HG02970 (cell line): ENCODE measurements at regions not wholly inside any gene's neighbourhood (a gene's known extent, or its start where the extent isn't known, plus 50 kb on each side); places are given as distances from the start of the nearest gene placed in this dataset.
"Not testable (repeated sequence)": the region's sequence is repeated elsewhere in the genome, so short reads cannot be mapped to it uniquely, and the experiment has no call there.

Experiments used
- ATAC-seq: cut with Tn5 transposase; IDR thresholded peaks from one replicate; pipeline ENCODE4 v1.9.1; 2021; ENCODE audit warnings: mild to moderate bottlenecking, moderate library complexity, moderate number of reproducible peaks; ENCODE audit not compliant: unreplicated experiment, low FRiP score

DNA sequence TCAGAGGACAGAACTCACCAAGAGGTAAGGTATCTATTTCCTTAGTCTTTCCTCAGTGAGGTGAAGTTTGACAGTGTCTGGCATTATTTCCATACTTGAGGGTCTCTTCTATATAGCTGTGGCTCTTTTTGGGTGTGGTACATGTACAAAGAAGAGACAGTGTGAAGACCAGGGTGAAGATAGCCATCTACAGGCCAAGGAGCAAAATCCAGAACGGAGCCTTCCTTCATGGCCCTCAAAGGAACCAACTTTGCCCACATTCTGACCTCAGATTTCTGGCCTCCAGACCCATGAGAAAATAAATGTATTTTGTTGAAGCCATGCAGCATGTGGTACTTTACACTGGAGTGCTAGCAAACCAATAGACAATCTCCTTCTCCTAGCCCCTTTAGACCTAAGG is 858.5 kb upstream of the B3GALT2 start:
- ATAC-seq: no peak

DNA sequence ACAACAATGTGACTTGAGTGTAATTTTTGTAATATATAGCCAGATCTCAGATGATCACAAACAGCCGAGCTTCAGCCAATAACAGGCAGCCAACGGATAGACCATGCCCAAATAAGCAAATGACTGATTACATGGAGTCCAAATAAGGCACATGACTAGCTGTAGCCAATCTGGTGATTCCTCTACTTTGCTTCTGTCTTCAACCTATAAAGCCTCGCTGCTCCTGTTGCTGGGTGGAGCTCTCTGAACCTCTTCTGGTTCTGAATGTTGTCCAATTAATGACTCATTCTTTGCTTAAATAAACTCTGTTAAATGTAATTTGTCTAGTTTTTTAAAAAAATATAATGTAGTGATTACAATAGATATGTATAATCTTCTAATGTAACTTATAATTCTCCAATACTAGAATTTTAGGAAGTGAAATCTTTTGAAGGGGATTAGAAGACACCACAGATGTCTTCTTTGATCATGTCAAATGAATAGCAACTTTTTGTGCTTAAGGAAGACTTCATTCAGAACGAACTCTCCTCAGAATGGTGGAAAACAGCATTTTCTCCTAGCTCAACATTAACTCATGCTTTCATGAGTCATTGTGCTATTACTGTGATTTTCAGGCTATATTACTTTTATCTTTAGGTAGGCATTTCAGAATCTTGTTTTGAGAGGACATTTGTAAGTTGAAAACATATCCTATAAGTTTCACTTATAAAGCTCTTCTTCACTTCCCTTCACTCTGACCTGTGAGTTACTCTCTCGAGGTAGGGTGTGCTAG is 857.8 kb upstream of the B3GALT2 start:
- ATAC-seq: no peak

DNA sequence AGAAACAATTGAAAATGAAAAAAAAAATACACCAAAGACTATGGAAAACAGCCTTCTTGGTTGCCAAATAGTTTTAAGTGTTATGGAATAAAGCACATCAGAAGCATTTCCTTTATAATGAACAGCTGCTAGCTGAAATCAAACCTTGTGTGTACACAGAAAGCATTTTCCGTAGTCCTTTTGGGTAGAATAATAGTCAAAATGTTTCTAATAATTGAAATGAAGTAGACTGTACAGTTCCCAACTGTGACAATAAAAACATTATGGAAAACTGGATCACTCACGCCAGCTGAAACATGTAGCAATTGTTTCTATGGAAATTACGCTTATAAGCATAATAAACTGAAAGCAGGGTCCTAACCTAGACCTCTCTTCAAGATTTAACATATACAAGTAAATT is 856.3 kb upstream of the B3GALT2 start:
- no peak for ATAC-seq

DNA sequence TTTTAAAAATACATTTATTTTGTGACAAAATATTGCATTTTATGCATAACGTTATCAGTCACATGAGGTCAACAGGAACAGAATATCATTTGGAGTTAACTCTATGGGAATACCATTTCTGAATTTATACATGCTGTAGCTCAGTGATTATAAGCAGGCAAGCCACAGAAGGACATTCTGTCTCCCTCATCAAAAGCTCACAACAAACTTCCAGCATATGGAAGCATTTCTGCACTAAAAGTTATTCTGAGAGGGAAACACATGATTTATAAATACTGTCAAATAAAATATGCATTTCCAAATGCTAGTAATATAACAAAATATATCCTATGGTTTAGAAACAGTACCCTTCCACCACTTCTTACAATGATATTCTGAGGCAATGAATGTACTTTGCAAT is 854.1 kb upstream of the B3GALT2 start:
- ATAC-seq: no peak

DNA sequence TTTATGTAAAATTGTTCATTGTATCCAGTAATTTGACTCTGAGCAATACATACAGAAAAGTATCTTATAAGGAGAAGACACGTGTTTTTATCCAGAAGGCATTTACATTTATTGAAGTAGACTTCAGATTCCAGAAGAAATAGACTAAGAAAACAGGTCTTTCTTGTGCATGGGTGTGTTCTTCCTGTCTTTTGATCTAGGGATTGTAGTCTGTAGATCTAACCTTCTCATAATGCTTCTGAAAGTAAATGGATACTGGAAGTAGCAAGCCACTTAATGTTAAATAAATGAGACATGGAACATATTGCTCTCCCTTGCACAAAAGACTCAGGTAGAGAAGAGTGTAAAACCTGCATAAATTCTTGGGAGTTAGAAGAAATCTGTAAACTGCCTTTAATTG is 853.2 kb upstream of the B3GALT2 start:
- ATAC-seq: no peak

DNA sequence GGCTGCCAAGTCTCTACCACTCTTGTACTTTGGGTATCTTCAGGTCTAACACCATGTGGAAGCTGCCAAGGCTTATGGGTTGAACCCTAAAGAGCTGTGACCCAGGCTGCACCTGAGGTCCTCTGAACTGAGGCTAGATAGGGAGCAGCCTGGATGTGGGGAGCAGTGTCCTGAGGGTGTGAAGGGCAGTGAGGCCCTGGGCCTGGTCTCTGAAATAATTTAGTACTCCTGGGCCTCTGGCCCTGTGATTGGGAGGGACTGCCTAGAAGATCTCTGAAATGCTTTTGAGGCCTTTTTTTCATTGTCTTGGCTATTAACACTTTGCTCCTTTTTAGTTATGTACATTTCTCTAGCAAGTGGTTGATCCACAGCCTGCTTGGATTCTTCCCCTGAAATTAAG is 847.2 kb upstream of the B3GALT2 start:
- no peak for ATAC-seq

DNA sequence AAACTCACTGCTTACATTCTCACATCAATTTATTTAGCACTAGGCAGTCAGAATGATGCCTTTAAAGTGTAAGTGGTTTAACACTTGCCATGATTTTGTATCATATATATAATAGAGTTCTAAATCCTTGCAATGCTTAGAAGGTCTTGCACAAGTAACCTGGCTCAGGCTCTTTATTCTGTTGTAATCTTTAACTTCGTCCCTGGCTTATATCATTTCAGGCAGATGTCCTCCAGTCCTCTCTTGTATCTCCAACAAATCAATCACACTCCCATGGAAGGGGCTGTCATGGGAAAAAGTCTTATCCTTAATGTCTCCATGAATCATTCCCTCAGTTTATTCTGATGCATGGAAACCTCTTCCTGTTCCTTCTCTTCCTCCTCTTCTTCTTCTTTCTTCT is 841.6 kb upstream of the B3GALT2 start:
- ATAC-seq: no peak

DNA sequence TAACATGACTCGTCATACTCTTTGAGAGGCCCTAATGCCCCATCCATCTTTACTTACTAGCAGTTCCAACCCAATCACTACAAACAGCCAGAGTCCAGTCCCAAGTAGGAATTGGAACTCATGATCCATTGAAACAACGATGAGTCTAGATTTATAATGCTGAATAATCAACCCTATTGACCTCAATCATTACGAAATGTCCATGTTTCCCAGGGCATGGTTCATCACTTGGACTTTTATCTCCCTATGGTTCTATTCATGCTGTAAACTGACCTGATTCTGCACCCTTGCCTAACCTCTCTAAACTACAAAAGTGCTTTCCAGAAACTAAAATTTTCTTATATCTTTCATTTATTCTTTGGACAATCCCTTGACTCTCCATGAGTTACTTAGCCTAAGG is 840.0 kb upstream of the B3GALT2 start:
- ATAC-seq: no peak

DNA sequence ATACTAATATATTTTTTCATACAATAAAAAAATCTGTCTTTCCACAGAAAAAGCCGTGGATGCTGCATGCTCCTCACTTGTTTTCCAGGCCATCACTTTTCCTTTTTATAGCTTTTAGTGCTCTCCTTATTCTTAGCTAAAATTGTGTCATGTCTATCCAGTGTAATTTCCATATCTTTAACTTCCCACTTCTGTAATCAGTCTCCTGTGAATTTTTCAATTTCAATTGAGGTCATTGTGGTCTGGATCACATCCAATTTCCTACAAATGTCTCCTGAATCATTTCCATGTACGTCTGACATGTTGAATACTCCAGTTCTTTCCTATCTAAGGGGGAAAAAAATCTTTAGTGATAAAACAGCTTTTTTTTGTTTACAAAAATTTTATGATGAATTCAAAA is 838.2 kb upstream of the B3GALT2 start:
- ATAC-seq: no peak

DNA sequence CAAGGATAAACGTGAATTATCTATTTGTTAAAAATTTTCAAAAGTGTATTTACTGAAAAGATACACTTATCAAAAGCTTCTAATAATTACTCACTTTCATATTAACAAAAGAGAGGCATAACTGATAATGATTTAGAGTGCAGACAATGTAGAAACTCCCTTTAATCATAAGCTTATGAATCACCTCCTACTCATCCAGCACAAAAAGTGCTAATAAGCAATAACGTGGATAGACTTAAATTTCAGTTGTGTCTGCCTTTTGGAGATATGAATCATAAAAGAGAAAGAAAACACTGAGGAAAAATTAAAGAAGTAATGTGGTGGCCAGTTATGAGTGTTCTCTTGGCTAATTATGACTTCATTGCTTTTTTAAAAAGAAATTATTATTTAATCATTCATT is 827.6 kb upstream of the B3GALT2 start:
- ATAC-seq: no peak

DNA sequence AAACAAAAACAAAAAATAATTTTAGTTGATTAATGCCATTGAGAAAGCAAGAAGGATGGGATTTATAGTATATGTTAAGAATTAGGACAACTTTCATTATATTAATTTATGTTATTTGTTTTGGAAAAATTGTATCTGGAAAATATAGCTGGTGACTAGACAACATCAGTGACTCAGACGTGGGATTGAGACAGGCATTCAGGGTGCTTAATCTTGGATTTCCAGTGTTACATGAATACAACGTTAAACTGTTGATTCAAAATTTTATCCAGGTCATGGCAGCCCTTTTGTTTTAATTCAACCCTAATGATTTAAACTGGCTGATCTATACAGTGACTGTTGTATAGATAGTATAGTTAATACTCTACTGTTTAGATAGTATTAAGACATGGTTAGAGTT is 827.1 kb upstream of the B3GALT2 start:
- ATAC-seq: no peak

DNA sequence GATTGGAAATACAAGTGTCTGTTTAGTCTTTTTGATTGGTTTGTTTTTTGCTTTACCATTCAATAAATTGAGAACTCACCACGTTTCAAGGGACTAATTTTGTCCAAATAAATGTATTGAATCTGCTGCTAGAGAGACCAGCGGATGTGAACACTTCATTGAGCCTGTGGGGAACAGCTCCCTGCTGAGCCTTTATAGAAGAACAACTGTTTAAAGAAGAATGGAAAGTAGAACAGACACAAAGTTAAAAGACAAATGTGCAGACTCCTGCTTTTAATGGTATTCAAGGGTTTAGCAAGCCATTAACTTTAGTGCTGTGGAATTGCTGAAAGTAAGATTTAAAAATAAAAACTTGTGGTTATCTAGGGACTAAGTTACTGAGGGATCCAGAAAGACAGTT is 817.7 kb upstream of the B3GALT2 start:
- no peak for ATAC-seq

DNA sequence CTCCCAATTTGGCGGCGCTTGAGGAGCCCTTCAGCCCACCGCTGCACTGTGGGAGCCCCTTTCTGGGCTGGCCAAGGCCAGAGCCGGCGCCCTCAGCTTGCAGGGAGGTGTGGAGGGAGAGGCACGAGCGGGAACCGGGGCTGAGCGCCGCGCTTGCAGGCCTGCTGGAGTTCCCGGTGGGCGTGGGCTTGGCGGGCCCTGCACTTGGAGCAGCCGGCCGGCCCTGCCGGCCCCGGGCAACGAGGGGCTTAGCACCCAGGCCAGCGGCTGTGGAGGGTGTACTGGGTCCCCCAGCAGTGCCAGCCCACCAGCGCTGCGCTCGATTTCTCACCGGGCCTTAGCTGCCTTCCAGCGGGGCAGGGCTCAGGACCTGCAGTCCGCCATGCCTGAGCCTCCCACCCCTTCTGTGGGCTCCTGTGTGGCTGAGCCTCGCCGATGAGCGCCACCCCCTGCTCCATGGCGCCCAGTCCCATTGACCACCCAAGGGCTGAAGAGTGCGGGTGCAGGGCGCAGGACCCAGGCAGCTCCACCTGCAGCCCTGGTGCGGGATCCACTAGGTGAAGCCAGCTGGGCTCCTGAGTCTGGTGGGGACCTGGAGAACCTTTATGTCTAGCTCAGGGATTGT is 815.4 kb upstream of the B3GALT2 start:
- ATAC-seq: not testable (repeated sequence)

DNA sequence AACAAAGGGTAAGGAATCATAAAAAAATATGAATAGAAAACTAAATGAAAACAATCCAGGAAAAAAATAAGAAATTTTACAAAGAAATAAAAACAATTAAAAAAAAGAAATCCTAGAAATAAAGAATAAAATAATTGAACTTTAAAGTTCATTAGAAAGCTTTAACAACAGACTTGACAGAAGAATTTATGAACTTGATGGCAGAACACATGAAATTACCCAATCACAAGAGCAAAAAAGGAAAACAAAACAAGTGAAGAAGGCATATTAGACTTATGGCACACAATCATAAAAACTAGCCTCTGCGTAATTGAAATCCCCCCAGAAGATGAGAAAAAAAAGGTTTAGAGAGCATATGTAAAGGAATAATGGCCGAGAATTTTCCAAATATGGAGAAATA is 802.5 kb upstream of the B3GALT2 start:
- no peak for ATAC-seq

DNA sequence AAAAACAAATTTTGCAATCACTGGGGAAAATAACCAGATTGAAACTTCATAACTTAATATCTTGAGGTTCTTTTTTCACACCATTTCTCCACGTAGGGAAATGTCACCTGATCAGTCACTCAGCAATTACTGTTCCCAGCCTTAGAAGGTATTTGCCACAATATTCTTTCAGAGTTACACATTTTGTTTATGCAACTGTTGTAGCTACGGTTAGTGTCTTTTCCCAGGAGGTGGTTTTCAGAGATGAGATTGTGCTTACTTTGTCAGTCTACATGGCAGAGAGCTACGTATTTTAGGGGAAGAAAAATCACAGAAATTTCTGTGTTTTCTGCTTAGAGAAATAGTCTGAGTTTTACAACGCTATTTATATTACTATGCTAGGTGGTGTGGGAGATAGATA is 792.8 kb upstream of the B3GALT2 start:
- ATAC-seq: no peak

DNA sequence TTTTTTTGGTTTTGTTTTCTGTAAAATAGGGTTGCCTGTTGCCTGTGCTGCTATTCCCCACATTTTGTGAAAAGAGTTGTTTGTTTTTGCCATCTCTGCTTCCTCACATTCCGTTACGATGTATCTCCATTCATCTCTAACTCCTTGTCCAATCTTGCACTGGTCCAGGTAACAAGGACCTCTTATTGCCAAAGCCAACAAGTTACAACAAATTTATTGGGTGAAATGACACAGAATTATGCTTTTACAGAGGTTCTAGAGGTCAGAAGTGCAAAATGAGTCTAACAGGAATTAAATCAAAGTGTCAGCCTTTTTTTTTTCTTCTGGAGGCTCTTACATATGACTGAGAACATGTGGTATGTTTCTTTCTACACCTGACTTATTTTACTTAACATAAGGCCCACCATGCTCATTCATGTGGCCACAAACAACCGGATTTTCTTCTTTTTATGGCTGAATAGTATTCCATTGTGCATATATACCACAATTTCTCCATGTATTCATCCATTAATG is 787.9 kb upstream of the B3GALT2 start:
- no peak for ATAC-seq

DNA sequence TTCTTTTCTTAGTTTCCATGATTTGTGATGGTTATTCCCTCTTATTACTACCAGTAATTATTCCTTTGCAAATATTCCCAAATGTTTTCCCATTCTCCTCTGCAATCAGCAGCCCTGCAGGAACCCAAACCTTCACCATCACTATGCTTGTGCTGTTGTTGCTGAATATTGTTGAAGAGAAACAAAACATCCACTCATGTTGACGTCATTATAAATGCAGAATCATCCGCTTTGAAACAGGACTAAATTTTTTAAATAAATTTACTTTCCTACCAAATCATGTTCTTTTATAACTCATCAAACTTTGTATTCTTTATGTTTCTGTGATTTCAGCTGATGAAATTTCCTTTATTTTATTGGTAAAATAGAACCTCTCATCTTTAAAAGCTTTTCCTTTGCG is 787.0 kb upstream of the B3GALT2 start:
- no peak for ATAC-seq

DNA sequence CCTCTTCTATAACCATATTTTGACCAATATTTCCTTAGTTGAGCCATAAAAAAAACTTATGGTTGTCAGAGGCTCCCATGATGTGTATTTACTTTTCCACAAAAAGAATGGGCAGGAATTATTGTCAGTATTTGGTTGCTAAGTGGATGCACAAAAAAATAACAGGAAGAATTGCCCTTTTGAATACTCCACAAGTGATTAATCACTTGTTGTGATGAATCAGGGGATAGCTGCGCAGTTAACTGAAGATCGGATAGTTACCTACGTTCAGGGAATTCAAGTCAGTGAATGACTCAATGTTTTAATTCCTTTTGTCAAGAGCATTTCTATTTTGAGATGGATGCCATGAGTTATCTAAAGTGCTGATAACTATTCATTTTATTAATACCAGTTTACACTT is 785.2 kb upstream of the B3GALT2 start:
- ATAC-seq: no peak

DNA sequence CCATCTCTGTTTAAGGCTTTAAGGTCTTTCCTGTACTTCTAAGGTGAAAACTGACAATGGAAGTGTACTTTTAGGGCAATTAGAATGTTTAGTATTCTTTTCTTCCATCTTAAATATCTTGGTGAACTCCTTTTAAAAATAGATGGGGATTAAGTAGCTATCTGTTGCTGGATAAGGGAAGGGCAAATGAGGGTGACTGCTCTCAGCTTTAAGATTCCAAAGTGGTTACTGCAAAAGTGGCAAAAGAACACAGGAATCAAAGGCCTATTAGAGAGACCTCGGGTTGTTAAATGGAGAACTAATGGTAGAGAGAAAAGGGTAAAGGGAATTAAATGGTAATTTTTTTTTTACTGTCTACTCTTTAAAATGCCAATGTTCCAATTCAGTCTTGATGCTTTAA is 774.1 kb upstream of the B3GALT2 start:
- no peak for ATAC-seq

DNA sequence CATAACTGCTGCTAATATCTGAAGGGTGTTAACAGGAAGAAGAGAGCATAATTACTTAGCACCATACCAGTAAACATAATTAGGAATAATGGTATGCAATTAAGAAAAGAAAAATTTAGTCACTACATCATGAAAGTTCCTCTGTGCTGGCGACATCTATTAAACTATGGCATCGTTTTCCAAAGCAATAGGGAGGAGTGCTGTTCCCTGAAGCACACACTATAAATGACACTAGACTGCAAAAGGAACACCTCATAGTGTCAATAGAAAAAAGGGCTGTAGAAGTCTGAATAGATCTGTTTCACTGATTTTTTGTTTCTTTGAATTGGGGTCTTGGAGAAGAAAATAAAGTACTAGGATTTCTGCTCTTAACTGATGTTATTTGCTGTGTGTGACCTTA is 773.6 kb upstream of the B3GALT2 start:
- ATAC-seq: no peak

DNA sequence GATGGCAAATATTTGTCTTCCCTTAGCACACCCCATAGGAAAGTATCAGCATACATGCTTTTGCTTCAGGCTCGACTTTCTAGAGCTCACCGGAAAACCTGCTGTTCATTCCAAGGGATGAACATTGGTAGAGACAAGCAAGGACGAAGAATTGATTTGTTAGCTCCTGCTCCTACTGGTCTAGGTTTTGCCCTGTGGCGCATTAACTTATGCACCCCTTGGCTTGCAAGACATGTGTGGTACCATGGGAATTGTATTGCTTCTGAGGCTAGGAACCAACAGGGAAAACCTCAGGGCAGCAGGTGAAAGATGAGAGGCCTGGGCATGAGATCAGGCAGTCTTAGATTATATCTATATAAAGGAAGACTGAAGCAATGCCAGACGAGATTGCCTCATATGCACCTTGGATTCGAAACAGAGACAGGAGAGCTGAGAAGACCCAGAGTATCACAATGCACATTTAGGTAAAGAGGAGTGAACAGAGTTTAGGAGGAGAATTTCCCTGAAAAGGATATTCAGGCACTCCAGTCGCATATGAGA is 771.2 kb upstream of the B3GALT2 start:
- no peak for ATAC-seq

DNA sequence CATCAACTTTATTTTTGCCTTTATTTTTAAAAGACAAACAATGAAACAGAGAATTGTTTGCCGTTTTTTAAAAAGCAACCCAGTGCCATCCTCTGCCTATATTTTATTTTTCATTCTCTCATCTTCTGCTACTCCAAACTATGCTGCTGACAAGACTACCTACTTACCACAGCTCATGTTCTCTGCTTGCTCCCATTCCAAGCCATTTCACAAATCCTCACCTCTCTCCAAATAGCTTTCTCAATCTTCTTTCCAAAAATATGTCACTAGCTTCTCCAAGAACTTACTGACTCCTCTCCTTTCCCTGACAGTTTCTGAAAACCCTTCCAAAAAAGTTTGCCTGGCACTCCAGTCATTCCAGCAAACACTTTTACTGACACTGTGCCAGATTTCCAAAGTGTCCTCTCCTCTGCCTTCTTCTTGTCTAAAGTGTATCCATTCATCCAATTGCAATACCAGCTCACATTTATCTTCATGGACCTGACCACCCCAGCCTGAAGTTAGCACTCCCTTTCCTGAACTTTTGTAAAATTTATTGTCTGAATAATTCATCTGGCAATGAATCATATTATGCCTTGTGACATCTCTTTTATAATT is 766.5 kb upstream of the B3GALT2 start:
- no peak for ATAC-seq
